Pons (tissue), 1 donor: ENCODE measurements at regions not wholly inside any gene's neighbourhood (a gene's known extent, or its start where the extent isn't known, plus 50 kb on each side); places are given as distances from the start of the nearest gene placed in this dataset.
"Not testable (repeated sequence)": the region's sequence is repeated elsewhere in the genome, so short reads cannot be mapped to it uniquely, and the experiment has no call there.

Experiments
- DNase-seq: peaks from one replicate; pipeline ENCODE4 v3.0.0-alpha.2; 2016; ENCODE audit warnings: low spot score

GRCh38 chr1:56267611-56268010, 311.8 kb downstream of the PLPP3 start:
- DNase-seq: no peak

GRCh38 chr1:56266359-56266758, 313.0 kb downstream of the PLPP3 start:
- no peak for DNase-seq

DNA sequence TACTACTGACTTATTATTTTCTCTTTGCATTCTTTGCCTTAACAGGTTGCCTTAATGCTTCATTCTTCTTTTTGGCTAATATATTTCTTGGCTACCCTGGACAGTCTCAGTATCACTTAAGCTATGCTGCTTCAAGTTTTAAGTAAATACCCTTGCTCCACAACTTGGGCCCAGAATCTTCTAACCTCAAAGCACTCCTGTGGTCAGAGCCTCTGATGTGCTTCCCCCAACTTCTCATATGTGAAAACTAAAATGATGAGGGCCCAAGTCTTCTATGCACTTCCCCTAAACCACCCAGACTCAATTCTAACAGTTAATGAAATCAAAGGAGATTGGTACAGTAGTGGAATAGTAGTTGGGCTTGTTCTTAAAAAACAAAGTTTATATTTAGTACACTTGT, 314.1 kb downstream of the PLPP3 start:
- DNase-seq: no peak

GRCh38 chr1:56263908-56264307, 315.5 kb downstream of the PLPP3 start:
- no peak for DNase-seq

DNA sequence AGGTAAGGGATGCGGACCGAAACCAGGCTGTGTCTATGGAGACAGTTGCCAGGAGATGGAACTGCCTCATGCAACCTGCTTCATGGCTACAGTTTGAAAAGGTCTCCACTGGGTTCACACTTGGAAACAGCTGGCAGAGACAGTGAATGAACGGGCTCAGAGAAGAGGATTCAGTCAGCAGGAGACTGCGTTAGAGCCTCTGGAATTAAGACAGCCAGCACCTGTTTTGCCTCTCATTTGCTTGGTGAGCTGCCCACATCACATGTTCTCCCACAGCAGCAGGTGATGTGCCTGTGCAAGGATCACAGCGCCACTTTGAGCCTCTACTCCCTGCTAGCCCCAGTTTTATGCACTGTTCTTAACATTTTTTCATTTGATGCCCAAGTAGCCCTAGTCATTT, 321.0 kb downstream of the PLPP3 start:
- no peak for DNase-seq

- no peak for DNase-seq
Observed at GRCh38 chr1:56257726-56258125, 321.6 kb downstream of the PLPP3 start.

DNA sequence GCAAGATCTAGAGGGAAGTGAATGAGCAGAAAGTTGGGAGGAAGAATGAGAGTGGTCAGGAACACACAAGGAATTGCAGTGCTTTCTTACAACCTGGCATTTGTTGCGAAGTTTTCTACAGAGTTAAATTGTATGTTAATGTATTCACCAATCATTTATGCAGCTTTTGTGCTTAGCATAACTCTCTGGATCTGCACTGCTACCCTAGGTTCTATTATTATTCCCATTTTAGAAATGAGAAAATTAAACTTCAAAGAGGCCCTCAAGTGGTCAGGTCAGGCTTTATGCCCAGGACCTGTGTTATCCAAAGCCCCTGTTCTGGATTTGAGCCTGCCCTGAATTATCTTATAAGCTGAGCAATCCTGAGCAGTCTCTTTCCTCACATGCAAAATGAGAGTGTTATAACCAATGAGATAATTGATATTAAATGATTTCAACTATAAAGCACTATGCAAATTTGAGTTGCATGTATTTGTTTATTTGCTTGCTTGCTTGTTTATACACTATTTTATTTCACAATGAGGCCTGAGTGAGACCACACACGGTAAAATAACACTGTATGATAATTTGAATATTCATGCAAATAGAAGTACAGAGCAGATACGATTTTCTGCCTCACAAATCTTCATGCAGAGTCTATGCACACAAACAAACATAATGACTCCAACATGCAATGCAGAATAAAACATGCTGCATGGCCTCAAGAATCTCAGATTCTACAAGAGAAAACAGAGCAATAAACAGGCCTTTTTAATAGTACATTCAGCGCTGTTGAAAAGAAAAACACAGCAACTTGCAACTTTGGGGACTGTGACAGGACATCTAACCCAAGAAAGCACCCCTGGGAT, 323.0 kb downstream of the PLPP3 start:
- DNase-seq: no peak

GRCh38 chr1:56255516-56256152, 323.7 kb downstream of the PLPP3 start:
- DNase-seq: no peak

GRCh38 chr1:56254130-56254529, 325.2 kb downstream of the PLPP3 start:
- DNase-seq: no peak

GRCh38 chr1:56250809-56251208, 328.6 kb downstream of the PLPP3 start:
- no peak for DNase-seq

DNA sequence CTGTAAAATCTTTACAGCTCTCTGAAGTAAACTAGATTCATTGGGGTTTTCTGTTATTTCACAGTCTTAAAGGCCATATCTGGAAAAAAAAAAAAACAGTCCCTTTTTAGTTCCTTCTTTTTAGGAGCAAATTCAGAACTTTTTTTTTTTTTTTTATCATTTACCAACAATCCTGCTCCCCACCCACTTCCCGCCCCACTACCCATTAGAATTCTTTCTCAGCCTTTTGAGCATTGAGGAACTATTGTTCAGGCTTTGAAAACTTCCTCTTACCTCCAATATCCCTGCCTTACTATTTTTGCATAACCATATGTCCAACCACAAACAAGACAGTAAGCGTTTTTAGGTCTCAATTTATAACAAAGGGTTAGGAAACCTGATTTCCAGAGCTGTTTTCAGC, 330.1 kb downstream of the PLPP3 start:
- no peak for DNase-seq

- no peak for DNase-seq
Observed at GRCh38 chr1:56248138-56248537, 331.2 kb downstream of the PLPP3 start.

- DNase-seq: not testable (repeated sequence)
Observed at GRCh38 chr1:56246726-56247125, 332.6 kb downstream of the PLPP3 start.

GRCh38 chr1:56240400-56240799, 339.0 kb downstream of the PLPP3 start:
- DNase-seq: no peak

DNA sequence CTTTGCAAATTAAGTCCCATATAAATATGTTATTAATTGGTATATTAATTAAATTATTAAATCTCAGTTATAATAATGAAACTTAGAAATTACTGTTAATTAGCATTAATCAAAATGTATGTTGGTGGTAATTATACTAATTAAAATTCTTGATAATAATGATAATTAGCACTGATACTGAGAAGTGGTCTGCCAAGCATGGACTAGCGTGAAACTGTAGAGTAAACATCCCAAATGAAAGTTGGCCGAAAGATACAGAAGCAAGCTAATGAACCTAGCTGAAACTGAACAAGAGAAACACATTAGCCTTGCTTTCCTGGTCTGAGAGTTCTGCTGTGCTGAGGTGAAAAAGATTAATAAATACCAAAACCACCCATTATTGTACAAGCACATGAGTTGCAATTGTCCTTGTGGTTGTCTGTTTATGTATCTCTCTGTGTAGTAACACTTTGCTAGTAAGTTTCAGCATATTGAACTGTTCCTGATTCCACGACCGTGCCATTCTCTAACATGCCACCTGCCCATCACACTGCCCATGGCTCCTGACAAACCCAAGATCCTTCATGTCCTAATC, 341.8 kb downstream of the PLPP3 start:
- DNase-seq: no peak

- no peak for DNase-seq
Observed at GRCh38 chr1:56236688-56237087, 342.7 kb downstream of the PLPP3 start.

DNA sequence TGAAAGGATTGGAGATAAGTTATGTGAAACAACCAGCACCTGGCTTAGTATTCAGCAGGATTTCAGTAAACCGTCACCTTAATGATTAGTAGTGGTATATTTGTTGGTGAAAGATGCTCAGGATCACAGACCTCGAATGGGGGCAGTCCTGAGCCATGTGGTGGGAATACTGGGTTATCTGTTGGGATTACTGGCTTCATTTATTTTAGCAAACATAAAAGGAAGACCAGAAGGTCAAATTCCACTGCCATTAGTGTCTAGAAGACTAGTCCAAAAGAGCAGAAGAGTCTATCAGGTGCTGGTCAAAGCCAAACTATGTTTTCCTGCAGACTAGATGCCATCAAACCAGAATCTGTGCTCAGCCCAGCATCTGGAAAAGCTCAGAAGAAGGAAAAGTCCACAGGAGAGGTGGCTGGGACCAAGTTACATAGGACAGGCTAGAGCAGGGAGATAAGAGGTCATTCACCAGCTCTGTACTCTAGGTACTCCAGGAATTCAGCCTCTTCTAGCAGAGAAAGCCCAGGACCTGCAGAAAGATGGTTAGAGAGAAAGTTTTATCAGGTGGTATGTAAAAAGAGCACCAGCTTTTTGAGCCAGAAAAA, 343.4 kb downstream of the PLPP3 start:
- DNase-seq: no peak

- DNase-seq: no peak
Observed at GRCh38 chr1:56229186-56229585, 350.2 kb downstream of the PLPP3 start.

DNA sequence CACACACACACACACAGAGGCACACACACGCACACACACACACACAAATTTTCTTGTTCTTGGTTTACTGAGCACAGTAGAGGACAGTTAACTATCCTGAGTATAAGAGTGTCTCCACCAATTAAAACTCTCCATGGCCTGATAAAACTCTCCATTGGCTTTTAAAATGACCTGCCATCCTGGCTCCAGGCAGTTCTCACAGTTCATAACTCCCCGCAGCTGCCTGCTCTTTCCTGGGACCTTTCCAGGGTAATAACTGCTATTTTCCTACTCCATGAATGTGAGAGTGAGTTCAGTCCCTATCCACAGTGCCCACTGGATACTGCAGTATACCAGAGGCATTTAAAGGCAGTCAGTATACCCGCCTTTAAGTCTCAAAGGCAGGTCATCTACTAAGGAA, 351.5 kb downstream of the PLPP3 start:
- DNase-seq: no peak

DNA sequence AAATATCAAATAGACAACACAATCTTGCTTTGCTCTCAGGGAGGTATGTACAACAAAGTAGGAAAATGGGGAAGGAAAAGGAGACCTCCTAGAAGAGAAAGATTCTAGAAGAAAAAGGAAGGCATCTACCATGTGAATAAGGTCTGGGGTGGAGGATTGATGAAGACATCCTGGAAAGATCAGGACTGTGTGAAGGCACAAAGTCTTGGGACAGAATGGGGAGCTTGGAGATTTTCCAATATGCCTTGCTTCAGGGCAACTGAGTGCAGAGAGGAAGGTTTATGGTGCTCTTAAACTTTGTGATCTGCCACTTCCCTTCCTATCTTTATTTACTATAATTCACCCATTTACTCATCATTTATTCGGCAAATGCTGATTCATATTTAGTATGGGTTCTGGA, 352.0 kb downstream of the PLPP3 start:
- DNase-seq: no peak

GRCh38 chr1:56225964-56226815, 353.2 kb downstream of the PLPP3 start:
- no peak for DNase-seq

DNA sequence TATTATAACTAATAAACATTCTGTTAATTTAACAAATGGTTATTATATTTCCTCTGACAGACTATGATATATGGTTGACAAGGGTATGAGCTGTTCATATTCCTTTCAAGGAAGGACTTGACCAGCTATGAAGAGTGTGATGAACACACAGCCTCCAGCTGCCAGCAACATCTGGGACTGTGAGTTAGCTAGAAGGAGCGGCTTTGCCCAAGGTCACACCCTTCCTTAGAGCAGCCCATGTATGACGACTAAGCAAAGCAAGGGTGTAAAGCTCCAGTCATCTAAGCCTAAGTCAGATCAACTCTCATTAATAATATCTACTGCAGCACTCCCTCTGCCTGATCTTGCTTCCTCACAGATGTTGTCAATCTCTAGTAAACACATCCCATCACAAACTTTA, 355.4 kb downstream of the PLPP3 start:
- no peak for DNase-seq
